Erythroblast (primary cell): ENCODE measurements at regions not wholly inside any gene's neighbourhood (a gene's known extent, or its start where the extent isn't known, plus 50 kb on each side); places are given as distances from the start of the nearest gene placed in this dataset.

Experiments used
- DNase-seq, 2 experiments: peaks; one replicate each; lab custom pipeline; 2025; lab: John Stamatoyannopoulos, UW
- GATA1 ChIP-seq: IDR thresholded peaks from 2 replicates; pipeline ENCODE4 v1.6.1; 2011; ENCODE audit warnings: low read depth, mild to moderate bottlenecking, control low read depth, low read length, moderate library complexity
- POLR2A ChIP-seq: IDR thresholded peaks from 2 replicates; pipeline ENCODE4 v1.6.1; 2011; ENCODE audit warnings: mild to moderate bottlenecking, low read length

DNA sequence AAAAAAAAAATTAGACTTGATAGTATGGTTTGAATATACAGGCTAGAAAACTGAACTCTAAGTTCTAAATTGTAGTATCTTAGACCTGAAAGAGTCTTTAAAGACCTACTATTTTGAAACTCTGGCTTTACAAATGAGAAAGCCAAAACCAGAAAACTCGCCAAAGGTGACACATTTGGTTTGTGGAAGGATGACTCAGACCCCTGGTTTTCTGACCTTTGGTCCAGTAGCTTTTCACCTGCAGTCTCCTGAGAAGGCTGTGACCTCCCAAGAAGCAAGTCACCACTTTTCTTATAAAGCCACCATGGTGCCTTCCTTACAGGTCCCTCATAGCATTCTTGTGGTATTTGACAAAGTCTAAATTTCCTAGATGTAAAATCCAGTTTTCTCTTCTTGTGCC, 102.1 kb upstream of the CEP78 start:
- TF ChIP-seq GATA1 (no peak), POLR2A (no peak)
- DNase-seq, result no peak

DNA sequence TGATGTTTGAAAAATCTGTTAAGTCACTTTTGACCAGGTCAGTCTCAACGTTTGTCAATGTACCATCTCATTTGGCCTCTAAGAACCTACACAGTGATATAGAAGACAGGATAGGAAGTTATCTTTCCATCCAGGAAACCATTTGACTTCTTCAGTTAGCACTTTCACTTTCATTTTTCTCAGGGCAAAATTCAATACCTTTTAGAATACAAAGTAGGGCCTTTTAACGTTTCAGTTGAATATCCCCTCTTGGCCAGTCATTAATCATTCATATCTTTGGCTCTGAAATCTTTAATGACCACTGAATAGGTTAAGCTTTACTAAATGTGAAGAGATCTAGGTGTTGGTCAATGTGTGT, 101.1 kb upstream of the GNAQ start:
- TF ChIP-seq POLR2A (no peak), GATA1 (no peak)
- peak; percentile 33 to 46 for DNase-seq

- TF ChIP-seq GATA1, result no peak
- TF ChIP-seq POLR2A, result no peak
- no peak for DNase-seq
These were observed 100.5 kb upstream of the GNAQ start for GRCh38 chr9:78131969-78132700.

GRCh38 chr9:78130853-78131252, 99.2 kb upstream of the GNAQ start:
- DNase-seq, result no peak
- TF ChIP-seq GATA1, result no peak
- no peak for TF ChIP-seq POLR2A

DNA sequence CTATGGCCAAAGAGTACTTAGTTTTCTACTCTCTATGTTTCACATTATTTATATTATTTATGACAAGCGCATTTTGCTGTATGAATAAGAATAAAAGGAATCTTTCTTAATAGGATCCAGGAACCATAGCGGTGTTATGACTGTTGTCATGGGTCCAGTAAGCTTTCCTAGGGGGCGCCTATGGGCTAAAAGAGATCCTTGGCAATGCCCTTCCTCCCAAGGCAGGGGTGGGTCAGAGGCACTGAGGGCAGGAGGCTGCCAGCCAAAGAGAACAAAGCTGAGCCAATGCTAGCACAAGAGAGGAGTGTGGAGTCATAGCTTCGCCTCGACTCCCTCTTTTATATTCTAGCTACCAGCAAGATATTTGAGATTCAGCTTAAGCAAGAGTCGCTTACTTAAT, 98.4 kb upstream of the GNAQ start:
- TF ChIP-seq POLR2A, result no peak
- TF ChIP-seq GATA1, result no peak
- peak; percentile 30 to 38 for DNase-seq

DNA sequence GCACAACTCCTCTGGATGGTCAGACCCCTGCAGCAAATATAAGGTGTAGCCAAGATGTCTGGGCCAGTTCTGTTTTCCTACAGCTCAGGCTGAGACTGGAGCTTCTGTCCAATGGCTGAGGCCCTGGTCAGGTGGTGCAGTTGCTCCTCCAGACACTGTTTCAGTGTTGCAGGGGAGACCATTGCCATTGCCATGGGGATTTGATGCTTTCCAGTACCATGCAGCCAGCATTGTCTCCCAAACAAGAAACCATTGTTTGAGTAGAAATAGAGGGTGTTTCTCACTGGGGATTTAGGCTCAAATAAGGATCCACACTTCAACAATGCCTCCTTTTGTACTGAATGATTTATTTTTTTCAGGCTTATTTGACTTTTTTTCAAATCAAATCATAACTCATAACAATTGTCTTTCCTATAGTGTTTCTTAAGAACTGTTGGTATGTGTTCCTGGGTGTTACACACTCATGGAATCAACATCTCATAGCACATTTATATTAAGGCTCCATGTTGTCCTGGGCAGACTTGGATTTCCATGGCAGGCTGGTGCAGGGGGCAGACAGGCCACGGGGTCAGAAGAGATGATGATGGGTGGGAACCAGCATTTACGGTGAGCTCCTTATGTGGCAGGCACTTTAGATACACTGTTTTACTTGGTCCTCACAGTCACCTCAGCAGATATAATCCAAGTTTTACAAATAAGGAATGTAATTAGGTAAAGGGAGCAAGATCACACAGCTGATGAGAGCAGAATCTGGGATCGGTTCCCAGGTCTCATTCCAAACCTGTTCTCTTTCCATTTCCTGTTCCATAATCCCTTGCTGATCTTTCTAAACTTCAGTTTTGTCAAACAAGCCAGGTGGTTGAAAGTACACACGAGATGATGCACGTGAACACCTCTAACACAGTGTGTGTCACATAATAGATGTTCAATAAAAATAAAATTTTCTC, 95.9 kb upstream of the GNAQ start:
- no peak for DNase-seq

DNA sequence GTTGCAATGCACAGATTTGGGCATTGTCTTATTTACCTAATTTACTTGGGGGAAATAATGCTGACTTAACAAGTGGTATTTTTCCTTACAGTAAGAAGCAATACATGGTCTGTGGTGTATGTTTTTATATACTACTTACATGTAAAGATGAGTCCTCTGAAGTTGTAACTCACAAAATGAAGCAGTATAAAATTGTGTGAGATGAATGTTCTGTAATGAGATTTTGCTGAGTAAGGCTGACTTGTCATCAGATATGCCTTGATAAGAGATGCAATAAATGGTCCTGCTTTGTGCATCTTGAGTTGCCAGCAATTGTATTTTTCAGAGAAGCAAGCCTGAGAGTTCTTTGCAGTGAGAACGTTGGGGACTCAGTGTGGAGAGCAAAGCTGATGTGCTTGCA, 92.2 kb upstream of the GNAQ start:
- no peak for DNase-seq
- TF ChIP-seq GATA1, result no peak
- TF ChIP-seq POLR2A, result no peak

More for the DNA sequence above, 95.9 kb upstream of the GNAQ start:
- TF ChIP-seq GATA1 (no peak), POLR2A (no peak)

- TF ChIP-seq POLR2A (no peak), GATA1 (no peak)
- peak in 1 of 2 experiments; percentile 17 for DNase-seq
These were observed 91.0 kb upstream of the GNAQ start for GRCh38 chr9:78122631-78123030.

GRCh38 chr9:78121488-78121887, 89.9 kb upstream of the GNAQ start:
- TF ChIP-seq POLR2A, result no peak
- no peak for TF ChIP-seq GATA1
- peak; percentile 54 to 75 for DNase-seq

DNA sequence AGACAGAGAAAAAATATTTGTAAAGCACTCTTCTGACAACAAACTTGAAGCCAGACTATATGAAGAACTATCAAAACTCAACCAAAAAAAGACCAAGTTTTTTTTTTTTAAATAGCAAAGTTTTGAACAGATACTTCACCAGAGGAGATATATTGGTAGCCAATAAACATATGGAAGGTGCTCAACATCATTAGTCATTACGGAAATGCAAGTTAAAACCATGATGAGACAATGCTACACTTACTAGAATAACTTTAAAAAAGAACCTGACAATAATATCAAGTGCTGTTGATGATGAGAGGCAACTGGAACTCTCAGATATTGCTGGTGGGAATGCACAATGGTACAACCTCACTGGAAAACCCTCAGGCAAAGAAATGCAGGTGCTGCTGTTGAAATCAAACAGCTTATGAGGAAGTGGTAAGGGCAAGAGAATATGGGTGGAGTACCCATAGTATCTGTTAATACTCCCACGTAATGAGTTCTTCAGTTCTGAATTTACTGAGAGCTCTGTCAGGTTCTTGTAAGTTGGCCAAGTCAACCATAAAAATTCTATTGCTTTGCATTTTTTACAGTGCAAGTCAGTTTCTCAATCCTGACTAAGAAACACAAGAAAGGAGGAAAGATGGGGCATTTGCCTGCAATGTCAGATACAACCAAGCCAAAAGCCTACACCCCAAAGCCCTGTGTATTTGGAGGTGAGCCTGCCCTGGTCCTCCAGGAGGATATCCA, 87.3 kb upstream of the GNAQ start:
- DNase-seq, result no peak
- TF ChIP-seq GATA1 (no peak), POLR2A (no peak)

DNA sequence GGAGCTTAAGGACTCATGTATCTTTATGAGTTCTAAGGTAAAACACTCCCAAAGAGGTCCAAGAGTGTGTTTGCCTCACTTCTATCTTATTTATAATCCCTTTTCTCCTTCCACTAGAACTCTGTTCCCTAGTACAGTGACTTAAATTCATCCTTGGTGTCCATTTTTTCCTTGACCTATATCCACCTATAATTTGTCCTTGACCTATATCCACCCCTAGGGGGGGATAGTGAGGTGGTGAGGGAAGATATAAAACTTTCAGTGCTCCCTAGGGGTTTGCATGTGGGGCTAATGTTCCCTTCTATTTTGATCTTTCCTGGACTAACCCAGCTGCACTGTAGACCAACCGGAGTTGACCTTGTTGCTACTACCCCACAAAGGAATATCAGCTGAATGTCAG, 83.5 kb upstream of the GNAQ start:
- TF ChIP-seq GATA1 (no peak), POLR2A (no peak)
- peak; percentile 35 to 60 for DNase-seq

DNA sequence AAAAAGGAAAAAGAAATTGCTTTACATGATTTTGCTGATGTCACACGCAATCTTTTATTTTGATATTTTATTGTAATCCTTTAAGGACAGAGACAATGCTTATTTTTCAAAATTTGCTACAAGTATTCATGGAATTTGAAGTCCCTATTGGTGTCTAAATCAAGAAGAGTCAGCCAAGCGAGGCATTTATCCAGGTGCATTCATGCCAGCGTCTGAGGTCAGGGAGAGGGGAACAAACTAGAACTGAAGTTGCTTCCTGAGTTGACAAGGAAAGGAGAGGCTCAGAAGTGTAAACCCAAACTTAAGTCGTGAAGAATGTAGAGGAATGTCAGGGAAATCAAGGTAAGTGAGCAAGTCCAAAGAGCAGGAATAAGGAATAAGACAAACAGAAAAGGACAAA, 83.0 kb upstream of the GNAQ start:
- TF ChIP-seq GATA1, result no peak
- no peak for DNase-seq

DNA sequence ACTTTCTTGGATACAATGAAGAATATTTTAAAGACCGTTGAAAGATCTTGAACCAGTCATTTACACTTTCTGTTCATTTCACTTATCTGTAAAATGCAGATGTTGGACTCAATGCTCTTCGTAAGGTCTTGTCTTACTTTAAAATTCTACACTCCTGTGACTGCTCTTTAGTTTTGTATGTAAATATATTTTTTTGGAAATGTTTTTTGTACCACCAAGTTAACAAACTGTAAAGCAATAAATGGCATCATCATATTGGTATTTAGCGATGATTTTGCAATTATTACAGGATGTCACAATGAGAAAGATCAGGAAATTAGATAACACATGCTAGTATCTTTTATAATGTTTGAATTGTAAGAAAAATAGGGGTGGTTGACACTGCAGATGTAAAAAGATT, 80.8 kb upstream of the GNAQ start:
- peak in 1 of 2 experiments; percentile 4 for DNase-seq
- no peak for TF ChIP-seq POLR2A
- TF ChIP-seq GATA1, result no peak
